Hepatocyte (in vitro differentiated cells): ENCODE measurements at regions not wholly inside any gene's neighbourhood (a gene's known extent, or its start where the extent isn't known, plus 50 kb on each side); places are given as distances from the start of the nearest gene placed in this dataset.

Source experiments
- DNase-seq: peaks from one replicate; pipeline ENCODE4 v3.0.0-alpha.2; 2016; ENCODE audit warnings: low spot score
- H2AFZ ChIP-seq: fragments of 200-600 bp; sonication (generic); 2 replicates; pipeline ENCODE4 v1.6.0; 2016; ENCODE audit warnings: antibody characterized with exemption, mild to moderate bottlenecking
- H3K27ac ChIP-seq: fragments of 200-600 bp; sonication (generic); 2 replicates; pipeline ENCODE4 v1.5.1; 2016; ENCODE audit warnings: mild to moderate bottlenecking
- H3K27me3 ChIP-seq: fragments of 200-600 bp; sonication (generic); 2 replicates; pipeline ENCODE4 v1.6.1; 2016
- H3K36me3 ChIP-seq: fragments of 200-600 bp; sonication (generic); replicated peaks from 2 replicates; pipeline ENCODE4 v1.5.1; 2016; ENCODE audit warnings: low read depth; ENCODE audit not compliant: insufficient read depth
- H3K4me1 ChIP-seq: fragments of 200-600 bp; sonication (generic); 2 replicates; pipeline ENCODE4 v1.5.1; 2016; ENCODE audit warnings: mild to moderate bottlenecking, moderate library complexity; ENCODE audit not compliant: insufficient read depth
- H3K4me2 ChIP-seq: fragments of 200-600 bp; sonication (generic); 2 replicates; pipeline ENCODE4 v1.6.0; 2016
- H3K4me3 ChIP-seq: fragments of 200-600 bp; sonication (generic); 2 replicates; pipeline ENCODE4 v1.5.1; 2016; ENCODE audit warnings: mild to moderate bottlenecking
- H3K79me2 ChIP-seq: fragments of 200-600 bp; sonication (generic); 2 replicates; pipeline ENCODE4 v1.6.0; 2017; ENCODE audit warnings: mild to moderate bottlenecking
- H3K9me2 ChIP-seq: fragments of 200-600 bp; sonication (generic); replicated peaks from 2 replicates; pipeline ENCODE4 v1.6.0; 2017; ENCODE audit warnings: mild to moderate bottlenecking; ENCODE audit not compliant: insufficient read depth
- H3K9me3 ChIP-seq: fragments of 200-600 bp; sonication (generic); 2 replicates; pipeline ENCODE4 v1.5.1; 2016; ENCODE audit warnings: low read depth, mild to moderate bottlenecking
- H4K20me1 ChIP-seq: fragments of 200-600 bp; sonication (generic); 2 replicates; pipeline ENCODE4 v1.6.0; 2016; ENCODE audit warnings: mild to moderate bottlenecking; ENCODE audit not compliant: insufficient read depth, poor library complexity, severe bottlenecking
- EZH2 ChIP-seq: fragments of 200-600 bp; sonication (generic); IDR thresholded peaks from 2 replicates; pipeline ENCODE4 v1.6.1; 2016; ENCODE audit warnings: antibody characterized with exemption, mild to moderate bottlenecking, borderline replicate concordance
- EZH2phosphoT487 ChIP-seq: fragments of 200-600 bp; sonication (generic); IDR thresholded peaks from one replicate; pipeline ENCODE4 v1.6.1; 2018; ENCODE audit warnings: antibody characterized with exemption, mild to moderate bottlenecking, low read depth, moderate library complexity; ENCODE audit not compliant: unreplicated experiment, severe bottlenecking
- WGBS: methylation state at CpG from one replicate; pipeline ENCODE4 v1.1.6; 2016; ENCODE audit warnings: low lambda C conversion rate; ENCODE audit errors: missing lambda C conversion rate; 5-methylcytosine and 5-hydroxymethylcytosine counted together
- TF ChIP-seq, protein P1 (sequence below): fragments of 200-600 bp; sonication (generic); IDR thresholded peaks from 2 replicates; pipeline ENCODE4 v1.5.1; 2016; ENCODE audit warnings: antibody characterized with exemption, mild to moderate bottlenecking; ENCODE audit not compliant: poor library complexity

DNA sequence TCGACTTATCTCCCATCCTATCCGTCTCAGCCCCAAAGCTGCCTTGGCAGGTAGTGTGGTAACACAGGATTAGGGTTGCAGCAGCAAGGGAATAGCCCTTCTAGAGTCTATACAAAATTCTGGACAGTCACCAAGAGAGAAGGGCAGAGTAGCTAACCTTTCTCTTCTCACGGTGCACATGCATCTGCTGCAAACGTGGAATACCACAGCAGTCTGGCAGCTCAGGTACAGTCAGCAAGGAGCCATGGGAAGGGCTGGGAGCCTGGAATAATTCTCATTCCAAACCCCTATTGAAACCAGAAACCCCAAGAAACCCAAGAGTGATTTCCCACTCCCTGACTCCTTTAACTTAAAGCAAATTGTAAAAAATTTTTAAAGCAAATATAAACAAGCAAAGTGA lies 92.3 kb upstream of the THRB start:
- no peaks in the 10 kb centered on the region for H3K9me3 ChIP-seq
- H3K36me3 ChIP-seq = no peaks in the 10 kb centered on the region
- peaks cover 36% of the 10 kb centered on the region for H3K4me1 ChIP-seq
- H3K27me3 ChIP-seq = no peaks in the 10 kb centered on the region
- no peaks in the 10 kb centered on the region for H3K79me2 ChIP-seq
- H3K27ac ChIP-seq = peak overlapping the region; percentile 15
- H3K4me2 ChIP-seq = peak overlapping the region; percentile 4
- 47% methylated on average over 4 of the region's 4 CpGs for WGBS
- no peak for DNase-seq
- H3K4me3 ChIP-seq = no peak overlapping the region
- TF ChIP-seq EZH2phosphoT487 = no peak
- TF ChIP-seq EZH2 = no peak
- TF ChIP-seq, protein P1, sequence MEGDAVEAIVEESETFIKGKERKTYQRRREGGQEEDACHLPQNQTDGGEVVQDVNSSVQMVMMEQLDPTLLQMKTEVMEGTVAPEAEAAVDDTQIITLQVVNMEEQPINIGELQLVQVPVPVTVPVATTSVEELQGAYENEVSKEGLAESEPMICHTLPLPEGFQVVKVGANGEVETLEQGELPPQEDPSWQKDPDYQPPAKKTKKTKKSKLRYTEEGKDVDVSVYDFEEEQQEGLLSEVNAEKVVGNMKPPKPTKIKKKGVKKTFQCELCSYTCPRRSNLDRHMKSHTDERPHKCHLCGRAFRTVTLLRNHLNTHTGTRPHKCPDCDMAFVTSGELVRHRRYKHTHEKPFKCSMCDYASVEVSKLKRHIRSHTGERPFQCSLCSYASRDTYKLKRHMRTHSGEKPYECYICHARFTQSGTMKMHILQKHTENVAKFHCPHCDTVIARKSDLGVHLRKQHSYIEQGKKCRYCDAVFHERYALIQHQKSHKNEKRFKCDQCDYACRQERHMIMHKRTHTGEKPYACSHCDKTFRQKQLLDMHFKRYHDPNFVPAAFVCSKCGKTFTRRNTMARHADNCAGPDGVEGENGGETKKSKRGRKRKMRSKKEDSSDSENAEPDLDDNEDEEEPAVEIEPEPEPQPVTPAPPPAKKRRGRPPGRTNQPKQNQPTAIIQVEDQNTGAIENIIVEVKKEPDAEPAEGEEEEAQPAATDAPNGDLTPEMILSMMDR = no peak
- H3K9me2 ChIP-seq = no peaks in the 10 kb centered on the region
- H2AFZ ChIP-seq = no peak overlapping the region
- no peaks in the 10 kb centered on the region for H4K20me1 ChIP-seq

DNA sequence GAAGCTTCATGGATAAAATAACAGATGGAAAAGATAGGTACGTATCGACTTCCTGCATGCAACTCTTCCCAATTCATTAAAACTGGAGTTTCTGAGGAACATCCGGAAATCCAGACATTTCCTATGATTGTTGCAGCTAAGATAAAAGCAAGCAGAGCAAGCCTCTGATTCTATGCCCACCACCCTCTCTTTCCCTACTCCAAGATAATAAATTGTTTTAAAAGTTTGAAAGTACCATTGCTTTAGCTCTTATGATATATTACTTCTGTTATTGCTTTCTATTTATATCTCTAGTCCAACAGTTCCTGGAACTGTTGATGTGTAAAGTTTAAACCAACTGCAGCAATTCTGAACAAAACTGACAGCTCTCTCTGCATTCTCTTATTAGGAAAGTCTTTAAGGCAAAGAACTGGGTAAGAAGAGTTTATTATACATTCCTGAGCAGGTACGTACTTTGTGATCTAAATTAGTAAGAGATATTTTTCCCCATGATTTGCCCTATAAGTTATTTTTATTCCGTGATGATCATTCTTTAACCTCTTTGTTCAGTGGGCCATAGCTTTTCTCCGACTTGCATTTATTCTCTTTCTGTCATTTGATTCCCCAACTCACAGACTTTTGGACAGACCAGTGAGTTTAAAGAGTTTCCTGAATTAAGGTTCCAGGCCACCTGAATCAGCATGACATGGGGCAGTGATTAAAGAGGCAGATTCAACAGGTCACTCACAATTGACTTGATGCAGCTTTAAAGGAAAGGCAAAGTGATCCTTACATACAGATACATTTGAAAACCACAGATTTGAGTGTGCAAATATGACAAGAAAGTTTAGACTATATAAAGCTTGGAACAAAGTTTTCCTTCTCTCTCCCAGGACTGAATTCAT lies 94.2 kb upstream of the THRB start:
- H3K79me2 ChIP-seq = no peaks in the 10 kb centered on the region
- H3K36me3 ChIP-seq = no peaks in the 10 kb centered on the region
- no peak overlapping the region for H3K4me3 ChIP-seq
- H3K9me2 ChIP-seq = no peaks in the 10 kb centered on the region
- 71% methylated on average over 6 of the region's 6 CpGs for WGBS
- peak overlapping the region; percentile 89 for H3K27ac ChIP-seq
- DNase-seq = no peak
- H3K4me1 ChIP-seq = peaks cover 41% of the 10 kb centered on the region
- no peaks in the 10 kb centered on the region for H3K9me3 ChIP-seq
- H3K4me2 ChIP-seq = peak overlapping the region; percentile 23
- no peaks in the 10 kb centered on the region for H4K20me1 ChIP-seq
- H2AFZ ChIP-seq = no peak overlapping the region
- TF ChIP-seq, protein P1 = no peak
- TF ChIP-seq EZH2 = no peak
- TF ChIP-seq EZH2phosphoT487 = no peak
- H3K27me3 ChIP-seq = no peaks in the 10 kb centered on the region

DNA sequence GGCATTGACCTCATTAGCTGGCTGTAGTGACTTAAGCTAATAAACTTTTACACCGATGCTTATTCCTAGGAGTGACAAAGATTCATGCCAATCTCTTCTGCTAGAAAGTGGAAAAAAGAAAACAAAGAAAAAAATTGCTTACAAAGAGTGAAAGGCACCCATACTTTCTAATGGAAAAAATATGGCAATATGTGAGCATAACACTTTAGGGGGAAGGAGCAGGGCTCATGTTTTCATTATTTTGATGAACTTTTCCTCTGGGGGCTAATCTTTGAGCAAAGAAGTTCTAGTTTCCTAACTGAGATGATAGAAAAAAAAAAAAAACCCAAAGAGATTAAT lies 94.8 kb upstream of the THRB start:
- H3K9me3 ChIP-seq = no peaks in the 10 kb centered on the region
- H4K20me1 ChIP-seq = no peaks in the 10 kb centered on the region
- peak overlapping the region; percentile 89 for H3K27ac ChIP-seq
- H3K4me2 ChIP-seq = peak overlapping the region; percentile 22
- no peaks in the 10 kb centered on the region for H3K9me2 ChIP-seq
- H3K4me3 ChIP-seq = no peak overlapping the region
- no peak overlapping the region for H2AFZ ChIP-seq
- no peak for TF ChIP-seq EZH2phosphoT487
- TF ChIP-seq EZH2 = no peak
- TF ChIP-seq, protein P1 = no peak
- no peak for DNase-seq
- H3K36me3 ChIP-seq = no peaks in the 10 kb centered on the region
- no peaks in the 10 kb centered on the region for H3K27me3 ChIP-seq
- WGBS = 77% methylated on average over 1 of the region's 1 CpG
- no peaks in the 10 kb centered on the region for H3K79me2 ChIP-seq
- peaks cover 41% of the 10 kb centered on the region for H3K4me1 ChIP-seq
